ENCODE measurements at regions not wholly inside any gene's neighbourhood (a gene's known extent, or its start where the extent isn't known, plus 50 kb on each side); places are given as distances from the start of the nearest gene placed in this dataset.

DNA sequence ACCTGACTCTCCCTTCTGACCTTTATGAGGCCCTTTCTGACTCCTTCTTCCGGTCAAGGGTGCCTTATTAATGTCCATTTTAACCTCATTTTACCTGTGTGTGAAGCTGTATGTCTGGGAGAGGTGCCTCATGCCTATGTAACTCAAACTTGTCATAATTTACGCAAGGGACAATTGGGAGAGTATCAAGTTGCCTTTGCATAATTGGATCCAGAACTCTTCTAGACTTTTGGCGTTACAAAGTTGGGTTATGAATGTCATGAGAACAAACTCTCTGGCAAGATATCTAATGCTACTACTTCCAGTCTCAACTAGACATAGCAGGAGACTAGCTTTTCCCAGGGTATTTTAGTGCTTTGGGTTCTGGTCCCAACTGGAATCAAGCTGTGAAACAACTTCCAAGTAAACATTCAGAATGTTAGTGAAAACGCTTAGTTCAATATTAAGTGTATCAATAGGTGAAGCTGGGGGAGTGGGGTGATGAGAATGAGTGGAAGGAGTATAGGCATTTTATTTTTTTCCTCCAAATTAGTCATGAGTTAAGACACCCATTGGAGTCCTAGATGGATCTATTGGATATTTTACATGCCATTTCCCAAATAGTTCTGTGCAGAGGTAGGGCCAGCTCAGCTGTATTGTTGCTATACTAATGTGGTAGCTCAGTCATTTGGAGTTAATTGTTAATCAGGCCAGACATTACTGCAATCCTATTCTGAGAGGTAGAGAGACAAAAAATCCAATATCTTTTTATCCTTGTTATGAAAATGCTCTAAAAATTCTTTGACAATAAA, 159.9 kb downstream of the TFAP2B start:
- DNase-seq (ENCODE audit: low read depth): no peak
- Mint-ChIP-seq H3K4me3 (ENCODE audit: unreplicated experiment) (no peak overlapping the region), H3K27me3 (ENCODE audit: low read depth, unreplicated experiment) (no peaks in the 10 kb centered on the region), H3K4me1 (ENCODE audit: low read depth, unreplicated experiment) (peaks cover 3% of the 10 kb centered on the region), H3K36me3 (ENCODE audit: low read depth, unreplicated experiment) (no peaks in the 10 kb centered on the region), H3K9me3 (ENCODE audit: unreplicated experiment) (no peaks in the 10 kb centered on the region), H3K27ac (ENCODE audit: unreplicated experiment) (no peak overlapping the region)
- H3K27ac ChIP-seq (ENCODE audit: low read depth, low read length): no peak overlapping the region
- no peaks in the 10 kb centered on the region for H3K9me3 ChIP-seq (ENCODE audit: insufficient read depth, low read depth, low read length)
- peaks cover 2% of the 10 kb centered on the region for H3K27me3 ChIP-seq (ENCODE audit: insufficient read depth, low read length)
- H3K36me3 ChIP-seq (ENCODE audit: insufficient read depth, low read length): no peaks in the 10 kb centered on the region
- H3K4me2 ChIP-seq (ENCODE audit: low read length): no peak overlapping the region
- TF ChIP-seq, protein P1, sequence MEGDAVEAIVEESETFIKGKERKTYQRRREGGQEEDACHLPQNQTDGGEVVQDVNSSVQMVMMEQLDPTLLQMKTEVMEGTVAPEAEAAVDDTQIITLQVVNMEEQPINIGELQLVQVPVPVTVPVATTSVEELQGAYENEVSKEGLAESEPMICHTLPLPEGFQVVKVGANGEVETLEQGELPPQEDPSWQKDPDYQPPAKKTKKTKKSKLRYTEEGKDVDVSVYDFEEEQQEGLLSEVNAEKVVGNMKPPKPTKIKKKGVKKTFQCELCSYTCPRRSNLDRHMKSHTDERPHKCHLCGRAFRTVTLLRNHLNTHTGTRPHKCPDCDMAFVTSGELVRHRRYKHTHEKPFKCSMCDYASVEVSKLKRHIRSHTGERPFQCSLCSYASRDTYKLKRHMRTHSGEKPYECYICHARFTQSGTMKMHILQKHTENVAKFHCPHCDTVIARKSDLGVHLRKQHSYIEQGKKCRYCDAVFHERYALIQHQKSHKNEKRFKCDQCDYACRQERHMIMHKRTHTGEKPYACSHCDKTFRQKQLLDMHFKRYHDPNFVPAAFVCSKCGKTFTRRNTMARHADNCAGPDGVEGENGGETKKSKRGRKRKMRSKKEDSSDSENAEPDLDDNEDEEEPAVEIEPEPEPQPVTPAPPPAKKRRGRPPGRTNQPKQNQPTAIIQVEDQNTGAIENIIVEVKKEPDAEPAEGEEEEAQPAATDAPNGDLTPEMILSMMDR (IDR thresholded peaks at IDR 0.05; ENCODE audit: insufficient read depth, low read depth, low read length): no peak
- TF ChIP-seq EZH2 (IDR thresholded peaks at IDR 0.05; ENCODE audit: insufficient read depth, low read length): no peak
- H3K79me2 ChIP-seq (ENCODE audit: insufficient read depth, low read length): no peaks in the 10 kb centered on the region
- FAIRE-seq: no peak
- no peaks in the 10 kb centered on the region for H3K4me1 ChIP-seq (ENCODE audit: insufficient read depth, low read length)
- no peak overlapping the region for H3K4me3 ChIP-seq (ENCODE audit: insufficient read depth, low read depth, low read length)
- no peak overlapping the region for H3K9ac ChIP-seq (ENCODE audit: low read length)
- H2AFZ ChIP-seq (ENCODE audit: low read depth, low read length): no peak overlapping the region
- no peaks in the 10 kb centered on the region for H4K20me1 ChIP-seq (ENCODE audit: insufficient read depth, low read length)

GRCh38 chr6:50979171-50979525, 160.5 kb downstream of the TFAP2B start:
- DNase-seq (ENCODE audit: low read depth) (no peak), FAIRE-seq (no peak)
- Mint-ChIP-seq H3K9me3 (ENCODE audit: unreplicated experiment) (no peaks in the 10 kb centered on the region), H3K27ac (ENCODE audit: unreplicated experiment) (no peak overlapping the region), H3K36me3 (ENCODE audit: low read depth, unreplicated experiment) (no peaks in the 10 kb centered on the region), H3K4me3 (ENCODE audit: unreplicated experiment) (no peak overlapping the region), H3K4me1 (ENCODE audit: low read depth, unreplicated experiment) (peaks cover 3% of the 10 kb centered on the region), H3K27me3 (ENCODE audit: low read depth, unreplicated experiment) (no peaks in the 10 kb centered on the region)
- H4K20me1 ChIP-seq (ENCODE audit: insufficient read depth, low read length): no peaks in the 10 kb centered on the region
- H3K4me3 ChIP-seq (ENCODE audit: insufficient read depth, low read depth, low read length): no peak overlapping the region
- no peak overlapping the region for H2AFZ ChIP-seq (ENCODE audit: low read depth, low read length)
- no peak overlapping the region for H3K27ac ChIP-seq (ENCODE audit: low read depth, low read length)
- no peaks in the 10 kb centered on the region for H3K9me3 ChIP-seq (ENCODE audit: insufficient read depth, low read depth, low read length)
- no peaks in the 10 kb centered on the region for H3K79me2 ChIP-seq (ENCODE audit: insufficient read depth, low read length)
- no peaks in the 10 kb centered on the region for H3K4me1 ChIP-seq (ENCODE audit: insufficient read depth, low read length)
- TF ChIP-seq, protein P1 (IDR thresholded peaks at IDR 0.05; ENCODE audit: insufficient read depth, low read depth, low read length): no peak
- no peak for TF ChIP-seq EZH2 (IDR thresholded peaks at IDR 0.05; ENCODE audit: insufficient read depth, low read length)
- H3K27me3 ChIP-seq (ENCODE audit: insufficient read depth, low read length): peaks cover 2% of the 10 kb centered on the region
- no peak overlapping the region for H3K9ac ChIP-seq (ENCODE audit: low read length)
- no peaks in the 10 kb centered on the region for H3K36me3 ChIP-seq (ENCODE audit: insufficient read depth, low read length)
- H3K4me2 ChIP-seq (ENCODE audit: low read length): no peak overlapping the region

DNA sequence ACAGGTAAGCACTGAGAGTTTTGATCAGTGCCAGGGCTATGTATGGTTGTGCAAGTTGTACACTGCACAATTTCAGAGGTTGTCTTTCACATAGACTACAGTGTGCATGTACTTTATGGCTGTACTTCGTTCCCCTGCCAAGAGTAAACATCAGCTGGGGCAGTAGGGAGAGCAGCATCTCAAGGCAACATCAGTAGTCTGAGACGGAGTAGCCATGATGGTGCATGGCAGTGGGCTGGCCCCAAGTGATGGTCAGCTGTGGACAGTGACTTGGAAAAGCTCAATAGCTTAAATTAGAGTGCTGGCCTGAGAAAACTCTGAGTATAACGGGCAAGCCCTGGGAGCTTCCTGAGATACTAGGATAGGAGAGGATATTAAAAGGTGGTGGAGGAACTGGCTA, 165.5 kb downstream of the TFAP2B start:
- DNase-seq (ENCODE audit: low read depth) (no peak), FAIRE-seq (no peak)
- Histone ChIP-seq H3K27me3 (ENCODE audit: insufficient read depth, low read length) (peaks cover 2% of the 10 kb centered on the region), H2AFZ (ENCODE audit: low read depth, low read length) (no peak overlapping the region), H3K9me3 (ENCODE audit: insufficient read depth, low read depth, low read length) (no peaks in the 10 kb centered on the region), H3K79me2 (ENCODE audit: insufficient read depth, low read length) (no peaks in the 10 kb centered on the region), H3K4me3 (ENCODE audit: insufficient read depth, low read depth, low read length) (no peak overlapping the region), H3K9ac (ENCODE audit: low read length) (no peak overlapping the region), H3K4me1 (ENCODE audit: insufficient read depth, low read length) (no peaks in the 10 kb centered on the region), H3K4me2 (ENCODE audit: low read length) (no peak overlapping the region), H4K20me1 (ENCODE audit: insufficient read depth, low read length) (no peaks in the 10 kb centered on the region), H3K27ac (ENCODE audit: low read depth, low read length) (no peak overlapping the region), H3K36me3 (ENCODE audit: insufficient read depth, low read length) (no peaks in the 10 kb centered on the region)
- H3K27ac Mint-ChIP-seq (ENCODE audit: unreplicated experiment): no peak overlapping the region
- TF ChIP-seq EZH2 (IDR thresholded peaks at IDR 0.05; ENCODE audit: insufficient read depth, low read length): no peak
- TF ChIP-seq, protein P1 (IDR thresholded peaks at IDR 0.05; ENCODE audit: insufficient read depth, low read depth, low read length): no peak
- H3K36me3 Mint-ChIP-seq (ENCODE audit: low read depth, unreplicated experiment): no peaks in the 10 kb centered on the region
- no peaks in the 10 kb centered on the region for H3K27me3 Mint-ChIP-seq (ENCODE audit: low read depth, unreplicated experiment)
- no peak overlapping the region for H3K4me3 Mint-ChIP-seq (ENCODE audit: unreplicated experiment)
- H3K9me3 Mint-ChIP-seq (ENCODE audit: unreplicated experiment): no peaks in the 10 kb centered on the region
- H3K4me1 Mint-ChIP-seq (ENCODE audit: low read depth, unreplicated experiment): no peaks in the 10 kb centered on the region
